Naive thymus-derived CD4-positive, alpha-beta T cell (primary cell): ENCODE measurements at regions not wholly inside any gene's neighbourhood (a gene's known extent, or its start where the extent isn't known, plus 50 kb on each side); places are given as distances from the start of the nearest gene placed in this dataset.

Source experiments
- ATAC-seq: fragments of 150-1000 bp; cut with Tn5 transposase; 2 replicates; pipeline ENCODE4 v1.10.0; 2021; ENCODE audit warnings: mild to moderate bottlenecking, moderate library complexity
- CTCF ChIA-PET: fragments of 350-600 bp; sonication (Branson Sonifier 250); formaldehyde crosslinking; loops from one replicate; lab custom pipeline; 2021; ENCODE audit warnings: antibody characterized with exemption; lab: Charles Lee
- POLR2A ChIA-PET: fragments of 350-600 bp; sonication (Branson Sonifier 250); formaldehyde crosslinking; loops from one replicate; lab custom pipeline; 2021; ENCODE audit warnings: antibody characterized with exemption, inconsistent platforms; lab: Charles Lee
- DNase-seq, 9 donors: peaks; one replicate each; pipeline versions ENCODE4 v3.0.0 to v3.0.0-alpha.2; 2020 to 2022; ENCODE audit warnings: mixed read lengths in 1 of 9
- H3K27ac ChIP-seq: one replicate; pipeline ENCODE4 v1.7.0; 2013; ENCODE audit warnings: mild to moderate bottlenecking, low read depth, low read length, moderate library complexity
- H3K27me3 ChIP-seq, 2 donors: one replicate each; pipeline ENCODE4 v1.7.0; 2013; ENCODE audit warnings: low read length in 2 of 2, mild to moderate bottlenecking in 2 of 2, moderate library complexity in 2 of 2; ENCODE audit not compliant: control insufficient read depth in 2 of 2, insufficient read depth in 2 of 2
- H3K36me3 ChIP-seq, 3 experiments: 1 replicate in 2 of 3; 2 replicates in 1 of 3; pipeline ENCODE4 v1.7.0; 2013; ENCODE audit warnings: low read length in 3 of 3, mild to moderate bottlenecking in 3 of 3, moderate library complexity in 1 of 3; ENCODE audit not compliant: insufficient read depth in 3 of 3, control insufficient read depth in 2 of 3
- H3K4me1 ChIP-seq, 2 donors: one replicate each; pipeline ENCODE4 v1.7.0; 2013; ENCODE audit warnings: low read length in 2 of 2, mild to moderate bottlenecking in 2 of 2, moderate library complexity in 1 of 2; ENCODE audit not compliant: control insufficient read depth in 2 of 2, insufficient read depth in 2 of 2
- H3K4me3 ChIP-seq: 2 replicates; pipeline ENCODE4 v1.7.0; 2013; ENCODE audit warnings: mild to moderate bottlenecking, low read length
- H3K9me3 ChIP-seq, 3 experiments: 1 replicate in 2 of 3; 2 replicates in 1 of 3; pipeline ENCODE4 v1.7.0; 2013; ENCODE audit warnings: low read length in 3 of 3; ENCODE audit not compliant: control insufficient read depth in 2 of 3
- H3K27ac Mint-ChIP-seq, 9 donors: one replicate each; pipeline ENCODE4 v1.8.0; 2020 to 2022; ENCODE audit warnings: mixed read lengths in 9 of 9, mild to moderate bottlenecking in 8 of 9, moderate library complexity in 5 of 9, inconsistent platforms in 2 of 9
- H3K27me3 Mint-ChIP-seq, 5 donors: one replicate each; pipeline ENCODE4 v1.8.0; 2021 to 2022; ENCODE audit warnings: mixed read lengths in 5 of 5, mild to moderate bottlenecking in 1 of 5
- H3K36me3 Mint-ChIP-seq, 5 donors: one replicate each; pipeline ENCODE4 v1.8.0; 2020 to 2022; ENCODE audit warnings: mixed read lengths in 5 of 5, mild to moderate bottlenecking in 3 of 5, inconsistent platforms in 1 of 5
- H3K4me1 Mint-ChIP-seq, 7 donors: one replicate each; pipeline ENCODE4 v1.8.0; 2020 to 2022; ENCODE audit warnings: mixed read lengths in 7 of 7, mild to moderate bottlenecking in 3 of 7, inconsistent platforms in 1 of 7
- H3K4me3 Mint-ChIP-seq, 10 donors: one replicate each; pipeline ENCODE4 v1.8.0; 2020 to 2022; ENCODE audit warnings: mild to moderate bottlenecking in 10 of 10, mixed read lengths in 10 of 10, moderate library complexity in 6 of 10, inconsistent platforms in 2 of 10
- H3K9me3 Mint-ChIP-seq, 11 donors: one replicate each; pipeline ENCODE4 v1.8.0; 2020 to 2022; ENCODE audit warnings: mixed read lengths in 11 of 11, mild to moderate bottlenecking in 4 of 11, inconsistent platforms in 1 of 11, moderate library complexity in 1 of 11
- intact Hi-C, 2 donors: fragments of 100-400 bp; cut with micrococcal nuclease; formaldehyde crosslinking; loops; one replicate each; pipeline ENCODE4 v1.15.1; 2023

DNA sequence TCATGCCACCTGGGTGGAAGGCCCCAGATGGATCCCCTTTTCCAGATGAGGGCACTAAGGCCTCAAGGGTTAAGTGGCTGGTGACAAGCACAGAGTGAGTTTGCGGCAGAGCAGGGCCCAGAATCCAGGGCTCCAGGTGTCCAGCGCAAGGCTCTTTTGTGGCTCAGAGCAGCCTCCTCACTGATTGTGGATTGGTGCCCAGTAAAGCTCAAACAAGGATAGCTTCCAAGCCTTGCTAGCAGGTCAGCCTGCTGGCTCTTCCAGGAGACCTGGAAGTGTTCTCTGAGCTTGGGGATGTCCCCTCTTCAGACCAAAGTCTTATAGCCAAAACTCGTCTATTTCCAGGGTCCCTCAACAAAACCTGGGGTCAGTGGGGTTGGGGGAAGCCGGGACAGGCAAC lies 167.6 kb upstream of the SYT13 start:
- Histone ChIP-seq H3K4me1 (no peaks in the 10 kb centered on the region), H3K27ac (no peak overlapping the region), H3K27me3 (no peaks in the 10 kb centered on the region), H3K4me3 (no peak overlapping the region), H3K9me3 (no peaks in the 10 kb centered on the region), H3K36me3 (no peaks in the 10 kb centered on the region)
- POLR2A ChIA-PET, result no interaction called here
- intact Hi-C loops, result no loop called here
- ATAC-seq, result no peak
- CTCF ChIA-PET, result no interaction called here
- Mint-ChIP-seq H3K36me3 (no peaks in the 10 kb centered on the region), H3K9me3 (no peaks in the 10 kb centered on the region), H3K27ac (no peak overlapping the region), H3K4me1 (no peaks in the 10 kb centered on the region), H3K27me3 (peaks cover 0 to 20% (median 15%) of the 10 kb centered on the region in 5 donors), H3K4me3 (no peak overlapping the region)
- no peak for DNase-seq

- no peaks in the 10 kb centered on the region for H3K36me3 Mint-ChIP-seq
- no peak overlapping the region for H3K27ac Mint-ChIP-seq
- intact Hi-C loops, result no loop called here
- H3K4me1 Mint-ChIP-seq, result no peaks in the 10 kb centered on the region
- Histone ChIP-seq H3K4me3 (no peak overlapping the region), H3K4me1 (no peaks in the 10 kb centered on the region), H3K9me3 (no peaks in the 10 kb centered on the region), H3K36me3 (no peaks in the 10 kb centered on the region), H3K27me3 (no peaks in the 10 kb centered on the region), H3K27ac (no peak overlapping the region)
- ChIA-PET CTCF (interaction anchor here (0.7 kb wide), 1 partner anchor 370 kb away, joined by 3 read pairs; no protein-coding TSS in a partner anchor), POLR2A (no interaction called here)
- H3K9me3 Mint-ChIP-seq, result no peaks in the 10 kb centered on the region
- peaks cover 0 to 17% (median 9%) of the 10 kb centered on the region in 5 donors for H3K27me3 Mint-ChIP-seq
- DNase-seq (no peak), ATAC-seq (no peak)
- no peak overlapping the region for H3K4me3 Mint-ChIP-seq
Measured at GRCh38 chr11:45451766-45452440, 165.8 kb upstream of the SYT13 start.

- H3K9me3 Mint-ChIP-seq, result no peaks in the 10 kb centered on the region
- POLR2A ChIA-PET, result no interaction called here
- CTCF ChIA-PET, result no interaction called here
Measured at GRCh38 chr11:45450189-45450588, 164.0 kb upstream of the SYT13 start.

GRCh38 chr11:45449036-45449601 lies 163.0 kb upstream of the SYT13 start:
- Histone ChIP-seq H3K9me3 (no peaks in the 10 kb centered on the region), H3K4me1 (no peaks in the 10 kb centered on the region), H3K4me3 (no peak overlapping the region), H3K27me3 (no peaks in the 10 kb centered on the region), H3K36me3 (no peaks in the 10 kb centered on the region), H3K27ac (no peak overlapping the region)
- POLR2A ChIA-PET, result no interaction called here
- no peak overlapping the region for H3K4me3 Mint-ChIP-seq
- CTCF ChIA-PET, result no interaction called here
- DNase-seq (no peak), ATAC-seq (no peak)
- H3K9me3 Mint-ChIP-seq, result no peaks in the 10 kb centered on the region
- peaks cover 0 to 17% (median 9%) of the 10 kb centered on the region in 5 donors for H3K27me3 Mint-ChIP-seq
- no peaks in the 10 kb centered on the region for H3K36me3 Mint-ChIP-seq
- intact Hi-C loops, result no loop called here
- H3K4me1 Mint-ChIP-seq, result no peaks in the 10 kb centered on the region
- no peak overlapping the region for H3K27ac Mint-ChIP-seq

More at GRCh38 chr11:45450189-45450588, 164.0 kb upstream of the SYT13 start:
- Histone ChIP-seq H3K36me3 (no peaks in the 10 kb centered on the region), H3K9me3 (no peaks in the 10 kb centered on the region), H3K27ac (no peak overlapping the region), H3K4me3 (no peak overlapping the region), H3K4me1 (no peaks in the 10 kb centered on the region), H3K27me3 (no peaks in the 10 kb centered on the region)
- no peak for DNase-seq
- intact Hi-C loops, result no loop called here
- no peaks in the 10 kb centered on the region for H3K36me3 Mint-ChIP-seq
- H3K4me1 Mint-ChIP-seq, result no peaks in the 10 kb centered on the region
- peaks cover 0 to 17% (median 9%) of the 10 kb centered on the region in 5 donors for H3K27me3 Mint-ChIP-seq
- no peak for ATAC-seq
- H3K27ac Mint-ChIP-seq, result no peak overlapping the region
- H3K4me3 Mint-ChIP-seq, result no peak overlapping the region

DNA sequence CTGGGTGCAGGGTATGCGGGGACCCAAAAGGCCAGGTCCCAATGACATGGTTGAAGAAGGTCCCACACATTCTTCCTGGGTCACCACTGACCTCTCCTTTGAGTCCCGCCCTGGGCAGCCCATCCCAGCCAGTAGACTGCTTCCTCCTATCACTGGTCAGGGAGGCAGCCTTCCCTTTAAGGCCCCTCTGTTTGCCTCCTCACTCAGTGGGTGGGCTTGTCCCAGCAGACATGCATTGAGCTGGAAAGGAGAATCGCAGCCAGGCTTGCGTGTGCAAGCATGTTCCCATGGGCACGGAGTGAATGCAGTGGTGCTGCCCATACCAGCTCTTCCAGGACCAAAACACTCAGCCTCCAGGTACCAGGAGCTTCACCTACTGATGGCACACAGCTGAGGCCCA lies 162.4 kb upstream of the SYT13 start:
- no peaks in the 10 kb centered on the region for H3K36me3 Mint-ChIP-seq
- peaks cover 0 to 22% (median 13%) of the 10 kb centered on the region in 5 donors for H3K27me3 Mint-ChIP-seq
- POLR2A ChIA-PET, result no interaction called here
- no peaks in the 10 kb centered on the region for H3K9me3 ChIP-seq
- CTCF ChIA-PET, result no interaction called here
- no peak for ATAC-seq
- no peak overlapping the region for H3K4me3 ChIP-seq
- no peaks in the 10 kb centered on the region for H3K27me3 ChIP-seq
- no peaks in the 10 kb centered on the region for H3K36me3 ChIP-seq
- H3K4me1 Mint-ChIP-seq, result no peaks in the 10 kb centered on the region
- no peaks in the 10 kb centered on the region for H3K4me1 ChIP-seq
- intact Hi-C loops, result no loop called here
- H3K4me3 Mint-ChIP-seq, result no peak overlapping the region
- H3K27ac Mint-ChIP-seq, result no peak overlapping the region
- H3K9me3 Mint-ChIP-seq, result no peaks in the 10 kb centered on the region
- no peak for DNase-seq
- no peak overlapping the region for H3K27ac ChIP-seq

GRCh38 chr11:45446998-45447397 lies 160.9 kb upstream of the SYT13 start:
- no peak overlapping the region for H3K4me3 ChIP-seq
- no peaks in the 10 kb centered on the region for H3K36me3 ChIP-seq
- ChIA-PET CTCF (no interaction called here), POLR2A (no interaction called here)
- Mint-ChIP-seq H3K4me1 (no peaks in the 10 kb centered on the region), H3K4me3 (no peak overlapping the region), H3K27me3 (peaks cover 0 to 31% (median 17%) of the 10 kb centered on the region in 5 donors), H3K9me3 (peaks cover 0 to 2% (median 0%) of the 10 kb centered on the region in 11 donors), H3K27ac (no peak overlapping the region), H3K36me3 (no peaks in the 10 kb centered on the region)
- no peaks in the 10 kb centered on the region for H3K27me3 ChIP-seq
- no peak overlapping the region for H3K27ac ChIP-seq
- DNase-seq (no peak), ATAC-seq (no peak)
- no peaks in the 10 kb centered on the region for H3K9me3 ChIP-seq
- no peaks in the 10 kb centered on the region for H3K4me1 ChIP-seq
- intact Hi-C loops, result no loop called here

DNA sequence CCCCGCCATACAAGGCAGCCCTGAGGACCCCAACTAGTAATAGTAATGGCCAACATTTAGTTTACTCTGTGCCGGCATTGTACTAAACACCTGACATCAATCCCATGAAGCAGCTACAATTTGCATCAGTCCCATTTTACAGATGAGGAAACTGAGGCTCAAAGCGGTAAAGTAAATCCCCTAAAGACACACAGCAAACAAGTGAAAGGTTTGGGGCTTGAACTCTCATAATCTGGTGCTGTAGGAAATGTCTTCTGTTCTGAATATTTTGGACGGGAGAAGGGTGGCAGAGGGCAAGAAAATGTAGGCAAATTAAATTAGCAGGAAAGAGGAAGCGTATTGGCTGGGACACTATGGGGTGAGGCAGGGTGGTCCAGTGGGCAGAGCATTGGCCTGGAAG lies 160.3 kb upstream of the SYT13 start:
- Histone ChIP-seq H3K4me3 (no peak overlapping the region), H3K36me3 (no peaks in the 10 kb centered on the region), H3K27ac (no peak overlapping the region), H3K9me3 (no peaks in the 10 kb centered on the region), H3K27me3 (no peaks in the 10 kb centered on the region), H3K4me1 (no peaks in the 10 kb centered on the region)
- ChIA-PET POLR2A (no interaction called here), CTCF (no interaction called here)
- Mint-ChIP-seq H3K9me3 (peaks cover 0 to 3% (median 0%) of the 10 kb centered on the region in 11 donors), H3K4me1 (no peaks in the 10 kb centered on the region), H3K27me3 (peaks cover 0 to 31% (median 17%) of the 10 kb centered on the region in 5 donors), H3K36me3 (no peaks in the 10 kb centered on the region), H3K27ac (no peak overlapping the region), H3K4me3 (no peak overlapping the region)
- ATAC-seq (no peak), DNase-seq (no peak)
- intact Hi-C loops, result no loop called here
